ENCODE measurements at regions not wholly inside any gene's neighbourhood (a gene's known extent, or its start where the extent isn't known, plus 50 kb on each side); places are given as distances from the start of the nearest gene placed in this dataset.

- H3K9ac ChIP-seq (ENCODE audit: low read length): no peak overlapping the region
- no peaks in the 10 kb centered on the region for H3K4me1 ChIP-seq (ENCODE audit: low read length)
- H3K4me2 ChIP-seq (ENCODE audit: low read length): no peak overlapping the region
- no peaks in the 10 kb centered on the region for H3K9me3 ChIP-seq (ENCODE audit: insufficient read depth, low read length)
- no peak overlapping the region for H2AFZ ChIP-seq (ENCODE audit: low read depth, low read length)
- no peaks in the 10 kb centered on the region for H3K36me3 ChIP-seq (replicated peaks; ENCODE audit: low read depth, low read length)
- H3K4me3 ChIP-seq (ENCODE audit: low read length): no peak overlapping the region
- no peaks in the 10 kb centered on the region for H3K27me3 ChIP-seq (ENCODE audit: low read depth, low read length)
- H3K27ac ChIP-seq (ENCODE audit: low read length): no peak overlapping the region
- H3K79me2 ChIP-seq (ENCODE audit: low read length): no peaks in the 10 kb centered on the region
- TF ChIP-seq EZH2phosphoT487 (IDR thresholded peaks at IDR 0.05; ENCODE audit: low read depth) (no peak), CTCF (IDR thresholded peaks at IDR 0.05; ENCODE audit: low read depth, low read length) (no peak)
- H4K20me1 ChIP-seq (ENCODE audit: insufficient read depth, low read length): no peaks in the 10 kb centered on the region
These were observed 794.0 kb downstream of the EFNA5 start for GRCh38 chr5:106876665-106877194.

GRCh38 chr5:106876298-106876622 is 794.5 kb downstream of the EFNA5 start:
- no peaks in the 10 kb centered on the region for H3K79me2 ChIP-seq (ENCODE audit: low read length)
- H2AFZ ChIP-seq (ENCODE audit: low read depth, low read length): no peak overlapping the region
- no peak overlapping the region for H3K27ac ChIP-seq (ENCODE audit: low read length)
- no peaks in the 10 kb centered on the region for H4K20me1 ChIP-seq (ENCODE audit: insufficient read depth, low read length)
- H3K9me3 ChIP-seq (ENCODE audit: insufficient read depth, low read length): no peaks in the 10 kb centered on the region
- 0 out of 2 replicates have a peak overlapping the region, but pooled peaks have one; percentile 26 for H3K4me2 ChIP-seq (ENCODE audit: low read length)
- no peaks in the 10 kb centered on the region for H3K27me3 ChIP-seq (ENCODE audit: low read depth, low read length)
- TF ChIP-seq CTCF (IDR thresholded peaks at IDR 0.05; ENCODE audit: low read depth, low read length) (no peak), EZH2phosphoT487 (IDR thresholded peaks at IDR 0.05; ENCODE audit: low read depth) (no peak)
- no peak overlapping the region for H3K9ac ChIP-seq (ENCODE audit: low read length)
- no peaks in the 10 kb centered on the region for H3K4me1 ChIP-seq (ENCODE audit: low read length)
- H3K36me3 ChIP-seq (replicated peaks; ENCODE audit: low read depth, low read length): no peaks in the 10 kb centered on the region
- no peak overlapping the region for H3K4me3 ChIP-seq (ENCODE audit: low read length)

- Histone ChIP-seq H3K4me3 (ENCODE audit: low read length) (no peak overlapping the region), H3K27ac (ENCODE audit: low read length) (no peak overlapping the region), H4K20me1 (ENCODE audit: insufficient read depth, low read length) (no peaks in the 10 kb centered on the region), H3K27me3 (ENCODE audit: low read depth, low read length) (no peaks in the 10 kb centered on the region), H2AFZ (ENCODE audit: low read depth, low read length) (no peak overlapping the region), H3K36me3 (replicated peaks; ENCODE audit: low read depth, low read length) (no peaks in the 10 kb centered on the region), H3K79me2 (ENCODE audit: low read length) (no peaks in the 10 kb centered on the region), H3K4me1 (ENCODE audit: low read length) (no peaks in the 10 kb centered on the region), H3K9me3 (ENCODE audit: insufficient read depth, low read length) (no peaks in the 10 kb centered on the region), H3K9ac (ENCODE audit: low read length) (no peak overlapping the region), H3K4me2 (ENCODE audit: low read length) (0 out of 2 replicates have a peak overlapping the region, but pooled peaks have one; percentile 26)
- TF ChIP-seq EZH2phosphoT487 (IDR thresholded peaks at IDR 0.05; ENCODE audit: low read depth) (no peak), CTCF (IDR thresholded peaks at IDR 0.05; ENCODE audit: low read depth, low read length) (peak; percentile 48)
These were observed 795.0 kb downstream of the EFNA5 start for GRCh38 chr5:106875591-106876297.

- H3K9ac ChIP-seq (ENCODE audit: low read length): no peak overlapping the region
- TF ChIP-seq EZH2phosphoT487 (IDR thresholded peaks at IDR 0.05; ENCODE audit: low read depth) (no peak), CTCF (IDR thresholded peaks at IDR 0.05; ENCODE audit: low read depth, low read length) (no peak)
- no peaks in the 10 kb centered on the region for H3K79me2 ChIP-seq (ENCODE audit: low read length)
- H2AFZ ChIP-seq (ENCODE audit: low read depth, low read length): no peak overlapping the region
- no peak overlapping the region for H3K4me3 ChIP-seq (ENCODE audit: low read length)
- no peaks in the 10 kb centered on the region for H3K4me1 ChIP-seq (ENCODE audit: low read length)
- no peaks in the 10 kb centered on the region for H3K27me3 ChIP-seq (ENCODE audit: low read depth, low read length)
- no peak overlapping the region for H3K27ac ChIP-seq (ENCODE audit: low read length)
- no peaks in the 10 kb centered on the region for H3K9me3 ChIP-seq (ENCODE audit: insufficient read depth, low read length)
- no peaks in the 10 kb centered on the region for H4K20me1 ChIP-seq (ENCODE audit: insufficient read depth, low read length)
- no peak overlapping the region for H3K4me2 ChIP-seq (ENCODE audit: low read length)
- H3K36me3 ChIP-seq (replicated peaks; ENCODE audit: low read depth, low read length): no peaks in the 10 kb centered on the region
These were observed 795.8 kb downstream of the EFNA5 start for GRCh38 chr5:106874974-106875373.
